A673 (cell line): ENCODE measurements at regions not wholly inside any gene's neighbourhood (a gene's known extent, or its start where the extent isn't known, plus 50 kb on each side); places are given as distances from the start of the nearest gene placed in this dataset.

Source experiments
- BruUV-seq: library from RNA; stranded (reverse); fragments of 400-500 nt; replicated peaks from 2 replicates; lab custom pipeline; 2021; lab: Mats Ljungman, UMichigan
- CTCF ChIA-PET: fragments of 300-600 bp; sonication (Branson Sonifier 250); formaldehyde crosslinking; loops from one replicate; lab custom pipeline; 2022; ENCODE audit warnings: antibody characterized with exemption; lab: Charles Lee
- POLR2A ChIA-PET: fragments of 300-600 bp; sonication (Branson Sonifier 250); formaldehyde crosslinking; loops from one replicate; lab custom pipeline; 2022; ENCODE audit warnings: antibody characterized with exemption; ENCODE audit not compliant: low non-redundant PET; lab: Charles Lee
- DNase-seq: peaks from one replicate; pipeline ENCODE4 v3.0.0-alpha.2; 2015; ENCODE audit warnings: low spot score
- H3K27ac ChIP-seq: fragments of 200-600 bp; sonication (generic); 2 replicates; pipeline ENCODE4 v1.5.1; 2016; ENCODE audit warnings: mixed run types, low read depth, mild to moderate bottlenecking, mixed read lengths, antibody characterized with exemption, low read length; ENCODE audit not compliant: poor library complexity, severe bottlenecking
- H3K27me3 ChIP-seq: fragments of 200-600 bp; sonication (generic); replicated peaks from 2 replicates; pipeline ENCODE4 v1.6.1; 2017; ENCODE audit warnings: mixed run types, low read depth, mild to moderate bottlenecking, mixed read lengths, antibody characterized with exemption, low read length; ENCODE audit not compliant: insufficient read depth, poor library complexity
- H3K36me3 ChIP-seq: fragments of 200-600 bp; sonication (generic); 2 replicates; pipeline ENCODE4 v1.6.1; 2016; ENCODE audit warnings: mixed run types, mild to moderate bottlenecking, mixed read lengths, antibody characterized with exemption, low read length; ENCODE audit not compliant: insufficient read depth, poor library complexity, severe bottlenecking
- H3K4me1 ChIP-seq: fragments of 200-600 bp; sonication (generic); 2 replicates; pipeline ENCODE4 v1.6.1; 2017; ENCODE audit warnings: mixed run types, mild to moderate bottlenecking, mixed read lengths, antibody characterized with exemption, low read length; ENCODE audit not compliant: insufficient read depth, poor library complexity, severe bottlenecking
- H3K4me3 ChIP-seq: fragments of 200-600 bp; sonication (generic); 2 replicates; pipeline ENCODE4 v1.5.1; 2016; ENCODE audit warnings: low read depth, mixed run types, mild to moderate bottlenecking, mixed read lengths, low read length; ENCODE audit not compliant: poor library complexity, severe bottlenecking
- H3K9me3 ChIP-seq: fragments of 200-600 bp; sonication (generic); 2 replicates; pipeline ENCODE4 v1.6.1; 2016; ENCODE audit warnings: mixed run types, low read depth, mild to moderate bottlenecking, mixed read lengths, antibody characterized with exemption, low read length; ENCODE audit not compliant: poor library complexity, severe bottlenecking
- EZH2 ChIP-seq: fragments of 200-600 bp; sonication (generic); IDR thresholded peaks from 2 replicates; pipeline ENCODE4 v1.6.1; 2017; ENCODE audit warnings: borderline replicate concordance, low read depth, mild to moderate bottlenecking, mixed read lengths, antibody characterized with exemption, low read length; ENCODE audit not compliant: poor library complexity, severe bottlenecking
- intact Hi-C: fragments of 100-400 bp; cut with micrococcal nuclease; formaldehyde crosslinking; loops from one replicate; pipeline ENCODE4 v1.10.0; 2022; ENCODE audit not compliant: unreplicated experiment
- TF ChIP-seq, protein P1 (sequence below): fragments of 300-800, 200-600 bp; sonication (generic); conservative IDR thresholded peaks from 2 replicates; pipeline ENCODE4 v1.5.1; 2017; ENCODE audit warnings: low read depth, mild to moderate bottlenecking, antibody characterized with exemption, low read length, moderate library complexity, mixed read lengths

DNA sequence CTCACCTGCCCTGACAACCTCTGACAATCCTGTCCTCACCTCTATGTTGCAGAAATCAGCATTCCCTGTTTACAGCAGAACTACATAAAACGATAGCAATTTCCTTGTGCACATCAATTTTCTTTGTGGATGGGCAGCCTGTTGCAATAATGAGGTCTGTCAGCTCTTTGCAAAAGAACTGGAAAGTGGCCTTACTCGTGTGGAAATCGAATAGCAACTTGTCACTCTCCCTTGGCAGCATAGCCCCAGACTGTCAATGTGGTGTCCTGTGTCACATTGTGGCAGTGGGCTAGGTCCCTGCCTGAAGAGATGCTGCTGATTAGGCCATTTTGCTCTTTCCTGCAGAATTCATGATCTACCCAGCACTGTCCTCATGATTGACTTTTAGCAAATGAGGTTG is 531.9 kb downstream of the CCDC85A start:
- no TSS peak for BruUV-seq
- CTCF ChIA-PET = no interaction called here
- H3K36me3 ChIP-seq = no peaks in the 10 kb centered on the region
- DNase-seq = no peak
- POLR2A ChIA-PET = no interaction called here
- no peaks in the 10 kb centered on the region for H3K27me3 ChIP-seq
- intact Hi-C loops = no loop called here
- H3K4me1 ChIP-seq = peaks cover 15% of the 10 kb centered on the region
- no peak overlapping the region for H3K27ac ChIP-seq
- TF ChIP-seq, protein P1, sequence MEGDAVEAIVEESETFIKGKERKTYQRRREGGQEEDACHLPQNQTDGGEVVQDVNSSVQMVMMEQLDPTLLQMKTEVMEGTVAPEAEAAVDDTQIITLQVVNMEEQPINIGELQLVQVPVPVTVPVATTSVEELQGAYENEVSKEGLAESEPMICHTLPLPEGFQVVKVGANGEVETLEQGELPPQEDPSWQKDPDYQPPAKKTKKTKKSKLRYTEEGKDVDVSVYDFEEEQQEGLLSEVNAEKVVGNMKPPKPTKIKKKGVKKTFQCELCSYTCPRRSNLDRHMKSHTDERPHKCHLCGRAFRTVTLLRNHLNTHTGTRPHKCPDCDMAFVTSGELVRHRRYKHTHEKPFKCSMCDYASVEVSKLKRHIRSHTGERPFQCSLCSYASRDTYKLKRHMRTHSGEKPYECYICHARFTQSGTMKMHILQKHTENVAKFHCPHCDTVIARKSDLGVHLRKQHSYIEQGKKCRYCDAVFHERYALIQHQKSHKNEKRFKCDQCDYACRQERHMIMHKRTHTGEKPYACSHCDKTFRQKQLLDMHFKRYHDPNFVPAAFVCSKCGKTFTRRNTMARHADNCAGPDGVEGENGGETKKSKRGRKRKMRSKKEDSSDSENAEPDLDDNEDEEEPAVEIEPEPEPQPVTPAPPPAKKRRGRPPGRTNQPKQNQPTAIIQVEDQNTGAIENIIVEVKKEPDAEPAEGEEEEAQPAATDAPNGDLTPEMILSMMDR = no peak
- TF ChIP-seq EZH2 = no peak
- no peak overlapping the region for H3K4me3 ChIP-seq
- H3K9me3 ChIP-seq = peaks cover 8% of the 10 kb centered on the region

DNA sequence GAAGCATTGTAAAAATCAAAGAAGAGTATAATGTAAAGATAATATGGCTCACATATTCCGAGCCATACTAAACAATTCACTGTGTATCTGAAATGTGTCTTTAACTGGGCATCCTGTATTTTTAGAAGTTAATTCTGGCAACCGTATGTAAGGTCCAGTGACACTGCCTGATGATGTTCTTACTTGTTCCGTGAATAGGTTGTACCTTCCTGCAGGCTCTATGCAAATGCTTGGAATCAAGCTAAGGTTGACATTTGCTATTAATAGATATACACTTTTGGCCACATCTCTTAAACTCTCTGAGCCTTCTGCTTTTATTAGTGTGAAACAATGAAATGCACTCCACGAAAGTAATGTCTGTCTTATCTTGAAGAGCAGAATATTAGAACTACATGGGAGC is 534.6 kb downstream of the CCDC85A start:
- no peaks in the 10 kb centered on the region for H3K36me3 ChIP-seq
- no peaks in the 10 kb centered on the region for H3K27me3 ChIP-seq
- intact Hi-C loops = no loop called here
- no peak overlapping the region for H3K27ac ChIP-seq
- BruUV-seq = no TSS peak
- no peak overlapping the region for H3K4me3 ChIP-seq
- H3K4me1 ChIP-seq = peaks cover 13% of the 10 kb centered on the region
- TF ChIP-seq, protein P1 = no peak
- TF ChIP-seq EZH2 = no peak
- H3K9me3 ChIP-seq = peaks cover 8% of the 10 kb centered on the region
- ChIA-PET POLR2A (no interaction called here), CTCF (no interaction called here)
- DNase-seq = no peak

DNA sequence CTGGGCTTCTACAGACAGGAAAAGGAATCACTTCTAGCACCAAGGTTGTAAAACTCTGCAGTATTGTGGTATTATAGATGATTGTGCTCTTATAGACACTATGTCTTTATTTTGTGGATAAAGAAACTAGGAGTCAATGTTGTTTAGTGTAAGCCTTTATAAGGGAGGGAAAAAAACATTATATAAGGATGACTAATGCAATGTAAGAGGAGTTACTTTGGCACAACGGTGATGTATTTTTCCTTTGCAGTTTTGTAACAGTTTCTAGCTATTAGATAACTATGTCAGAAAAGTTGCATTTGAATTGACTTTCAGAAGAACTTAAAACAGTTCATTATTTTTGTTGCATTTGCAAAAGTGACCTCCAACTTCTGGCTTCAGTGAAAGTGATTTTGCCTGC is 545.4 kb downstream of the CCDC85A start:
- intact Hi-C loops = no loop called here
- Histone ChIP-seq H3K27ac (no peak overlapping the region), H3K4me3 (no peak overlapping the region), H3K27me3 (no peaks in the 10 kb centered on the region), H3K36me3 (no peaks in the 10 kb centered on the region), H3K4me1 (no peaks in the 10 kb centered on the region), H3K9me3 (peaks cover 13% of the 10 kb centered on the region)
- CTCF ChIA-PET = no interaction called here
- POLR2A ChIA-PET = no interaction called here
- no TSS peak for BruUV-seq
- no peak for DNase-seq
- TF ChIP-seq, protein P1 = no peak
- no peak for TF ChIP-seq EZH2
